ENCODE measurements at regions not wholly inside any gene's neighbourhood (a gene's known extent, or its start where the extent isn't known, plus 50 kb on each side); places are given as distances from the start of the nearest gene placed in this dataset.

DNA sequence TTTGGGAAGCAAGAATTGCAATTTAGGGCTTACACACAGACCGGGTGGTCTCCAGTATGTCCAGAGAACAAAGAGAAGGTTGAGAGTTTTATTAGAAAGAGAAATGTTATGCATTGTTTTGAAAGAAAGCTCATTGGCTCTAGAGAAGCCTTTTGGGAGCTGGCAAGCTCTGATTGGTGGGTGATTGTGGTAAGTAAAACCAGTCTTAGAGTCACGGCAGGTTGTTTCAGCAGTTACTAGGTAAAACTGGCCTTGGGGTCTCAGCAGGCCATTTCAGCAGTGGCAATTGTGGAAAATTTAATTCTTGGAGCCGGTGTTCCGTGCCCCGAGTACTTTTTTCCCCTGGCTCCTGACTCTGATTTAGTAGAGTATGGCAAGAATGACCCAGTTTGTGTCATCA lies 78.1 kb downstream of the MRPL46 start:
- peaks cover 11% of the 10 kb centered on the region for H3K27me3 Mint-ChIP-seq
- no peaks in the 10 kb centered on the region for H3K36me3 Mint-ChIP-seq (ENCODE audit: insufficient read depth)
- no peak overlapping the region for H3K4me3 Mint-ChIP-seq (ENCODE audit: low read depth)
- H3K4me1 Mint-ChIP-seq (ENCODE audit: low read depth), result peaks cover 9% of the 10 kb centered on the region
- DNase-seq (ENCODE audit: low spot score, unreplicated experiment), result no peak
- TF ChIP-seq CTCF (IDR thresholded peaks at IDR 0.05; ENCODE audit: unreplicated experiment), result no peak
- H3K27ac Mint-ChIP-seq, result no peak overlapping the region
- peaks cover 5% of the 10 kb centered on the region for H3K9me3 Mint-ChIP-seq (ENCODE audit: low read depth)

- Mint-ChIP-seq H3K27ac (no peak overlapping the region), H3K4me1 (ENCODE audit: low read depth) (peaks cover 9% of the 10 kb centered on the region), H3K27me3 (peaks cover 12% of the 10 kb centered on the region), H3K4me3 (ENCODE audit: low read depth) (no peak overlapping the region), H3K36me3 (ENCODE audit: insufficient read depth) (no peaks in the 10 kb centered on the region), H3K9me3 (ENCODE audit: low read depth) (peaks cover 5% of the 10 kb centered on the region)
- TF ChIP-seq CTCF (IDR thresholded peaks at IDR 0.05; ENCODE audit: unreplicated experiment), result no peak
- DNase-seq (ENCODE audit: low spot score, unreplicated experiment), result no peak
Measured at GRCh38 chr15:88388686-88389085, 78.5 kb downstream of the MRPL46 start.

GRCh38 chr15:88385078-88385700 lies 82.0 kb downstream of the MRPL46 start:
- H3K27me3 Mint-ChIP-seq, result peaks cover 22% of the 10 kb centered on the region
- H3K4me1 Mint-ChIP-seq (ENCODE audit: low read depth), result peaks cover 9% of the 10 kb centered on the region
- H3K36me3 Mint-ChIP-seq (ENCODE audit: insufficient read depth), result no peaks in the 10 kb centered on the region
- no peak overlapping the region for H3K4me3 Mint-ChIP-seq (ENCODE audit: low read depth)
- TF ChIP-seq CTCF (IDR thresholded peaks at IDR 0.05; ENCODE audit: unreplicated experiment), result no peak
- no peak for DNase-seq (ENCODE audit: low spot score, unreplicated experiment)
- H3K9me3 Mint-ChIP-seq (ENCODE audit: low read depth), result peaks cover 5% of the 10 kb centered on the region
- H3K27ac Mint-ChIP-seq, result no peak overlapping the region

GRCh38 chr15:88383354-88383753 lies 83.8 kb downstream of the MRPL46 start:
- Mint-ChIP-seq H3K4me3 (ENCODE audit: low read depth) (no peak overlapping the region), H3K27ac (no peak overlapping the region), H3K27me3 (peaks cover 19% of the 10 kb centered on the region), H3K9me3 (ENCODE audit: low read depth) (peaks cover 5% of the 10 kb centered on the region), H3K4me1 (ENCODE audit: low read depth) (peaks cover 3% of the 10 kb centered on the region), H3K36me3 (ENCODE audit: insufficient read depth) (no peaks in the 10 kb centered on the region)
- TF ChIP-seq CTCF (IDR thresholded peaks at IDR 0.05; ENCODE audit: unreplicated experiment), result no peak
- no peak for DNase-seq (ENCODE audit: low spot score, unreplicated experiment)

DNA sequence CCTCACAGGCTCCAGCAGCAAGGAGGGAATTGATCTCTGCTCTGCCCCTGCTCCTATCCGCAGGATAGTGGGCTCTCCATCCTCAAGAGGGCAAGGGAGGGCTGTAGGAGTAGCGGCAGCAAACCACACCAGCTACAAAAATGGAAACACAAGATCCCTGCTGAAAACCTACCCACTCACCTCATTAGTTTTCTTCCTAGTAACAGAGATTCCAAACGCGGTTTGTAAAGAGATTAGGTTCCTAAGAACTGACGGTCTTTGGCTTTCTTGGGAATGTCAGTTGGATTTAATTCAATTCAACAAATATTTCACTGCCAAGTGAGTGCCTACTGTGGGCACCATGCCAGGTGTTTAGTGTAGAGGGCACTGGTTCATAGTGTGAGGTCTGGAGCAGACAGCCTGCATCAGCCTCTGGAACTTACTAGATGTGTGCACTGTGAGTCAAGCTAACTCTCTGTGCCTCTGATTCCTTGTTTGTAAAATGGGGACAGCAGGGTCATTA lies 84.7 kb downstream of the MRPL46 start:
- Mint-ChIP-seq H3K4me3 (ENCODE audit: low read depth) (no peak overlapping the region), H3K9me3 (ENCODE audit: low read depth) (peaks cover 5% of the 10 kb centered on the region), H3K27me3 (peaks cover 19% of the 10 kb centered on the region), H3K36me3 (ENCODE audit: insufficient read depth) (no peaks in the 10 kb centered on the region), H3K27ac (no peak overlapping the region), H3K4me1 (ENCODE audit: low read depth) (no peaks in the 10 kb centered on the region)
- DNase-seq (ENCODE audit: low spot score, unreplicated experiment), result no peak
- no peak for TF ChIP-seq CTCF (IDR thresholded peaks at IDR 0.05; ENCODE audit: unreplicated experiment)

All from progenitor cell of endocrine pancreas (in vitro differentiated cells).